ENCODE measurements at regions not wholly inside any gene's neighbourhood (a gene's known extent, or its start where the extent isn't known, plus 50 kb on each side); places are given as distances from the start of the nearest gene placed in this dataset.
"Not testable (repeated sequence)": the region's sequence is repeated elsewhere in the genome, so short reads cannot be mapped to it uniquely, and the experiment has no call there.

GRCh38 chr22:44558671-44559070 lies 60.6 kb upstream of the RTL6 start:
- TF ChIP-seq CTCF, POLR2AphosphoS5, EP300 (IDR thresholded peaks at IDR 0.05): not testable (repeated sequence)
